Neural crest cell (in vitro differentiated cells): ENCODE measurements at regions not wholly inside any gene's neighbourhood (a gene's known extent, or its start where the extent isn't known, plus 50 kb on each side); places are given as distances from the start of the nearest gene placed in this dataset.

Experiments
- DNase-seq: peaks from one replicate; pipeline ENCODE4 v3.0.0; 2021; ENCODE audit warnings: low read depth, mixed read lengths, low spot score
- H3K27ac Mint-ChIP-seq: one replicate; pipeline ENCODE4 v1.8.0; 2021; ENCODE audit warnings: mild to moderate bottlenecking, mixed read lengths; ENCODE audit not compliant: unreplicated experiment
- H3K27me3 Mint-ChIP-seq: 2 replicates; pipeline ENCODE4 v1.8.0; 2021; ENCODE audit warnings: low read depth, mild to moderate bottlenecking, mixed read lengths
- H3K36me3 Mint-ChIP-seq: 2 replicates; pipeline ENCODE4 v1.8.0; 2021; ENCODE audit warnings: low read depth, mild to moderate bottlenecking, mixed read lengths
- H3K4me1 Mint-ChIP-seq: 2 replicates; pipeline ENCODE4 v1.8.0; 2021; ENCODE audit warnings: mixed read lengths
- H3K4me3 Mint-ChIP-seq: one replicate; pipeline ENCODE4 v1.8.0; 2021; ENCODE audit warnings: mild to moderate bottlenecking, mixed read lengths
- H3K9me3 Mint-ChIP-seq: 2 replicates; pipeline ENCODE4 v1.8.0; 2021; ENCODE audit warnings: mixed read lengths
- CTCF ChIP-seq: fragments of 200-600 bp; sonication (generic); conservative IDR thresholded peaks from 2 replicates; pipeline ENCODE4 v1.5.0; 2021; ENCODE audit warnings: antibody characterized with exemption, mild to moderate bottlenecking

- DNase-seq: no peak
- Mint-ChIP-seq H3K36me3 (no peaks in the 10 kb centered on the region), H3K27ac (no peak overlapping the region), H3K4me1 (no peaks in the 10 kb centered on the region), H3K4me3 (no peak overlapping the region), H3K9me3 (no peaks in the 10 kb centered on the region), H3K27me3 (peaks cover 17% of the 10 kb centered on the region)
- TF ChIP-seq CTCF: no peak
These were observed 366.8 kb downstream of the FBXW7 start for GRCh38 chr4:152168987-152169616.

GRCh38 chr4:152166567-152166966, 369.3 kb downstream of the FBXW7 start:
- Mint-ChIP-seq H3K36me3 (no peaks in the 10 kb centered on the region), H3K4me1 (no peaks in the 10 kb centered on the region), H3K27me3 (peaks cover 25% of the 10 kb centered on the region), H3K9me3 (no peaks in the 10 kb centered on the region), H3K4me3 (no peak overlapping the region), H3K27ac (no peak overlapping the region)
- no peak for TF ChIP-seq CTCF
- DNase-seq: peak; percentile 24

GRCh38 chr4:152165846-152166245, 370.0 kb downstream of the FBXW7 start:
- Mint-ChIP-seq H3K36me3 (no peaks in the 10 kb centered on the region), H3K27ac (peak overlapping the region; percentile 21), H3K4me3 (no peak overlapping the region), H3K4me1 (no peaks in the 10 kb centered on the region), H3K27me3 (peaks cover 25% of the 10 kb centered on the region), H3K9me3 (no peaks in the 10 kb centered on the region)
- TF ChIP-seq CTCF: no peak
- no peak for DNase-seq

GRCh38 chr4:152165146-152165545, 370.7 kb downstream of the FBXW7 start:
- no peak overlapping the region for H3K27ac Mint-ChIP-seq
- H3K36me3 Mint-ChIP-seq: no peaks in the 10 kb centered on the region
- DNase-seq: no peak
- H3K4me1 Mint-ChIP-seq: no peaks in the 10 kb centered on the region
- H3K4me3 Mint-ChIP-seq: no peak overlapping the region
- H3K9me3 Mint-ChIP-seq: no peaks in the 10 kb centered on the region
- TF ChIP-seq CTCF: no peak
- H3K27me3 Mint-ChIP-seq: peaks cover 25% of the 10 kb centered on the region

GRCh38 chr4:152164561-152164960, 371.3 kb downstream of the FBXW7 start:
- no peak overlapping the region for H3K27ac Mint-ChIP-seq
- no peaks in the 10 kb centered on the region for H3K36me3 Mint-ChIP-seq
- H3K9me3 Mint-ChIP-seq: no peaks in the 10 kb centered on the region
- no peak for DNase-seq
- H3K4me3 Mint-ChIP-seq: no peak overlapping the region
- no peak for TF ChIP-seq CTCF
- no peaks in the 10 kb centered on the region for H3K4me1 Mint-ChIP-seq
- peaks cover 23% of the 10 kb centered on the region for H3K27me3 Mint-ChIP-seq

GRCh38 chr4:152162331-152162697, 373.6 kb downstream of the FBXW7 start:
- Mint-ChIP-seq H3K4me1 (no peaks in the 10 kb centered on the region), H3K9me3 (no peaks in the 10 kb centered on the region), H3K27ac (no peak overlapping the region), H3K4me3 (no peak overlapping the region), H3K36me3 (no peaks in the 10 kb centered on the region), H3K27me3 (peaks cover 18% of the 10 kb centered on the region)
- no peak for TF ChIP-seq CTCF
- DNase-seq: no peak
